GM20000 (cell line): ENCODE measurements at regions not wholly inside any gene's neighbourhood (a gene's known extent, or its start where the extent isn't known, plus 50 kb on each side); places are given as distances from the start of the nearest gene placed in this dataset.
"Not testable (repeated sequence)": the region's sequence is repeated elsewhere in the genome, so short reads cannot be mapped to it uniquely, and the experiment has no call there.

ENCODE experiments used
- DNase-seq: peaks from one replicate; pipeline ENCODE4 v3.0.0; 2012; ENCODE audit warnings: low spot score
- TF ChIP-seq, protein P1 (sequence below): IDR thresholded peaks from 2 replicates; pipeline ENCODE4 v1.5.1; 2012; ENCODE audit warnings: mild to moderate bottlenecking, control low read depth; ENCODE audit errors: extremely low read depth, missing control alignments

DNA sequence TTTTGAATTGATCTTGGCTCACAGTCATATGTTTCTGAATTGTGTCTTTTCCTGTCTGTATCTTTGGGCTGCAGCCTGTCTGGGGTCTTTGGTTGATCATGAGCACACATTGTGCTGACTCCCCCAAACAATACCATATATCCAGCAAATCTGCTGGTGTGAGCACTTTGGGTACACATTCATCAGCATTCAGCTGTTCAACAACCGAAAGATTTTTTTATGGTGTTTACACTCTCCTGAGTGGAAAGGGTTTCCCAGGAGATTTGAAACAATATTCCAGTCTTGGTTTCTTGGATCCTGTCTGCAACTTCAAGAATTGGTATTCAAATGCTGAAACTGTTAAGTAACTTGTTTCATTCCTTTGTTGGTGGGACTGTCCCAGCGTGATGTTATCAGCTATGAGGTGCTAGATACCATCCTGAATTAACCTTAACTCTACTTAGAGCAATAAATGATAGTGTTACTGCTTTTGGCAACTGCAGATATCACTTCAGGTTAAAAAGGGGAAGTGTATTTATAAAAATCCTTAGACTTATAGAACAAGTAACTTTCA, 78.4 kb upstream of the DIAPH3 start:
- TF ChIP-seq, protein P1, sequence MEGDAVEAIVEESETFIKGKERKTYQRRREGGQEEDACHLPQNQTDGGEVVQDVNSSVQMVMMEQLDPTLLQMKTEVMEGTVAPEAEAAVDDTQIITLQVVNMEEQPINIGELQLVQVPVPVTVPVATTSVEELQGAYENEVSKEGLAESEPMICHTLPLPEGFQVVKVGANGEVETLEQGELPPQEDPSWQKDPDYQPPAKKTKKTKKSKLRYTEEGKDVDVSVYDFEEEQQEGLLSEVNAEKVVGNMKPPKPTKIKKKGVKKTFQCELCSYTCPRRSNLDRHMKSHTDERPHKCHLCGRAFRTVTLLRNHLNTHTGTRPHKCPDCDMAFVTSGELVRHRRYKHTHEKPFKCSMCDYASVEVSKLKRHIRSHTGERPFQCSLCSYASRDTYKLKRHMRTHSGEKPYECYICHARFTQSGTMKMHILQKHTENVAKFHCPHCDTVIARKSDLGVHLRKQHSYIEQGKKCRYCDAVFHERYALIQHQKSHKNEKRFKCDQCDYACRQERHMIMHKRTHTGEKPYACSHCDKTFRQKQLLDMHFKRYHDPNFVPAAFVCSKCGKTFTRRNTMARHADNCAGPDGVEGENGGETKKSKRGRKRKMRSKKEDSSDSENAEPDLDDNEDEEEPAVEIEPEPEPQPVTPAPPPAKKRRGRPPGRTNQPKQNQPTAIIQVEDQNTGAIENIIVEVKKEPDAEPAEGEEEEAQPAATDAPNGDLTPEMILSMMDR = no peak
- no peak for DNase-seq

DNA sequence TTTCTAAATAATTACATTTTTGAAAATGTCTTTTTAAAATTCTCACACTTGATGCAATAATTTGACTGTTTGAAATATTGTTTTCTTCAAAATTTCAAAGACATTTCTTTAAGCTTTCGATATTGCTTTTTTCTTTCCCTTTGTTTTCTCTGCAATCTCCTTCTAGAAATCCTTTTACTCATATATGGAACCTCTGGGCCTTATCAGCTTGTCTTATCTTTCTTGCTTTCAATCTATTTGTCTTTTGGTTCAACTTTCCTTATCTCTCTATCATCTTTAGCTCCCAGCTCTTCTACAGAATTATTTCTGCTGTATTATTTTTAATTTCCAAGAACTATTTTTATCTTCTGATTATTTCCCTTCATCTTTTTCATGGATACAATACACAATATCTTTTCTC, 80.7 kb upstream of the DIAPH3 start:
- TF ChIP-seq, protein P1 = no peak
- DNase-seq = no peak

DNA sequence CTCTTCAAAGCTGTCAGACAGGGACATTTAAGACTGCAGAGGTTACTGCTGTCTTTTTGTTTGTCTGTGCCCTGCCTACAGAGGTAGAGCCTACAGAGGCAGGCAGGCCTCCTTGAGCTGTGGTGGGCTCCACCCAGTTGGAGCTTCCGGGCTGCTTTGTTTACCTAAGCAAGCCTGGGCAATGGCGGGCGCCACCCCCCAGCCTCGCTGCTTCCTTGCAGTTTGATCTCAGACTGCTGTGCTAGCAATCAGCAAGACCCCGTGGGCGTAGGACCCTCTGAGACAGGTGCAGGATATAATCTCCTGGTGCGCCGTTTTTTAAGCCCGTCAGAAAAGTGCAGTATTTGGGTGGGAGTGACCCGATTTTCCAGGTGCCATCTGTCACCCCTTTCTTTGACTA, 87.7 kb upstream of the DIAPH3 start:
- not testable (repeated sequence) for DNase-seq

- no peak for DNase-seq
Measured at GRCh38 chr13:60258349-60258748, 94.6 kb upstream of the DIAPH3 start.

DNA sequence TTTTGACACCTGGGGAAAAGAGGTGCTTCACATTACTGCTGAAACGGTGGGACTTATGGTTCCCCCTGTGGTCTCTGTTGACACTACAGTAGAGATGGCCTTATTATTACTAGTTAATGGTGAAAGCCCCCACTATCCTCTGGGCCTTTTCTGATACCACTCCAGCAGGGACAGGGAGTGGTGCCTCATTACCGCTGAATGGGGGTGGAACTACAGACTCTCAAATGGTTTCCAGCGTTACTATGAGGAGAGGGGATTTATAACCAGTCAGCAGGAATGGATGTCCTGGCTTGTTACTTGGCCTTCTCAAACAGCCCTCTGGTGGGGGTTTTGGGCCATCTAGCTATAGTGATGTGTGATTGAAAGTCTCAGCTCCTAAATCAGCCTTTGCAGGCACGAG, 96.7 kb upstream of the DIAPH3 start:
- DNase-seq = no peak
- TF ChIP-seq, protein P1 = no peak

More at GRCh38 chr13:60258349-60258748, 94.6 kb upstream of the DIAPH3 start:
- TF ChIP-seq, protein P1 = no peak

DNA sequence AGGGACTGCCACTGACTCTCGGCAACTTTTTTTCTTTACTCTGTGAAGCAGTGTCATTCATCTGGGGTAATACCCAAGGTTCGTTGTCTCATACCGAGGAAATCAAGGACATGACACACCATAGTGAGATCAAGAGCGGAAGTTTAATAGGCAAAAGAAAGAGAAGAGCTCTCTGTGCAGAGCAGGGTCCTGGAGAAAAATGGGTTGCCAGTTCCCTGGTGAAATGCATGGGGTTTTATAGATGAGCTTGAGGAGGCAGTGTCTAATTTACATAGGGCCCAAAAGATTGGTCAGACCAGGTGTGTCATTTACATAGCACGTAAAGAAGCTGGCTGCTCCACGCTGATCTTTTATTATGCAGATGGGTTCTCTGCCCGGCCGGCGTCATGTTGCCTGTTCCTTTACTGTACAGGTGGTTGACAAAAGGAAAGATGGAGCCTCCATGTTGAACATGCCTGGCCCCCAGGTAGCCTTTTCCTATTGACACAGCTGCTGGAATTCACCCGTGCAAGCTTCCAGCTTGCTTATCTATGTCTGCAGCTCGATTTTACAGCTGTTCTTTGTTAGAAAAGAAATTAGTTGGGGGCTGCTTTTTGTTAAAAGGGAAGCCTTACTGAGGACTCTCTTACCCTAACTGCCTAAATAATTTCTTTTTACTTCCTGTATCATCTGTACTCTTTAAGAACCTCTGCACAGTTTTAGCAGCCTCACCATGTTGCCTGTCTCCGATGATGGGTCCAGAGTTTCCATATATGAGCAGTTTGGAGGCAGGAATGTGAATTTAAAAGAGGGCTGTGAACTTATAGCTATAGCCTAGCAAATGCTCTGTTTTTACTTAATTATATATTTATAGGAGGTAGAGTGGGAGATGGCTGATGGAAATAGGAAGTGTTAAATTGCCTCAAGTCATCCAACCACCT, 98.0 kb upstream of the DIAPH3 start:
- TF ChIP-seq, protein P1 = no peak
- DNase-seq = no peak

DNA sequence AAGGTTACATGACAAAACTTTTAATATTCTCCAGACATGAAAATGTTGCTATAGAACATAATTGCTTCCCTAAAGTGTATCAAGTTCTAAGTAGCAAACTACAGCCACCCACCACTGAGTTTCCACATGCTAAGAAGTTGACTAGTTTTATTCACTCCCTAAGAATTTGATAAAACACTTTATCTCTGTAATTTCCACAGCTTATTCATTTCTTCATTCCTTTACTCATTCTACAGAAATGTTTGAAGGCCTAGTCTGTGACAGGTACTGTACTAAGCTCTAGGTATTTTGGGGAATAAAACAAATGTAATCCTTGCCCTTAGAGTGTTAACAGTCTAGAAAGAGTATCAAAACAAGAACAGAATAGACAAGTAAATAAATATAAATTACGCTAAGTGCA, 101.8 kb upstream of the DIAPH3 start:
- TF ChIP-seq, protein P1 = no peak
- DNase-seq = no peak
